ENCODE measurements at regions not wholly inside any gene's neighbourhood (a gene's known extent, or its start where the extent isn't known, plus 50 kb on each side); places are given as distances from the start of the nearest gene placed in this dataset.
"Not testable (repeated sequence)": the region's sequence is repeated elsewhere in the genome, so short reads cannot be mapped to it uniquely, and the experiment has no call there.

DNA sequence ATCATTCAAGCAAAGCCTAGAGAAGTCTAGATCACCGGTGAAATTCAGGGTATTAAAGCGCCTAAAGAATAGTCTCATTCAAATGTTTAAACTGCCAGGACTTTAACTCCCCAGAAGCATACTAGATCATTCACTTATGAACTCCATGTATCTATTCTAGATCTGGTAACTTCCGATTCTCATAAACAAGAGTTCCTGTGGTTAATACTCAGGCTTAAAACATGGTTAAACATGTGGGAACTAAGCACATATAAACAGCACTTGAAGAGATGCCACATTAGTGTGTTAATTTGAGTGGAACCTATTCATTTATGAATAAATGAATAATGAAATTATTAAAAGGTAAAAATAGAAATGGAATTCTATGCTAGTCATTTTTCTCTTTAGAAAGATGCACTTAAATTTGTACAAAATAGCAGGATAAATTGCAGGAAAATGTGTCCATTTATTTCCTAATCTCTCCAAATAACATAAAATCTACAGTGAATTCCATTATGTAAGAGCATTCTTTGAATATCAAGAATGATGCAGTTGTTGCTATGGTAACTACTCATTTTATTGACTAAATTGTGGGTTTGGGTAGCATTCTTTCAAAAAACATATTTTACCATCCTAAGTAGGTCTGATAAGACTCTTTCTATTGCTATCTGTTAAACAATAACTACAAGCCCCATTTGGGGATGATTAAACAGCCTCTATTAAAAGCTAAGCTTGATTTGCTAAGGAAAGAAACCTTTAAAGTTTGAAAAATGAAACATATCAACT lies 147.6 kb upstream of the TMEM168 start:
- 89 to 93% methylated on average over 2 of the region's 3 CpGs for WGBS, 2 experiments (ENCODE audit: insufficient coverage in 2 of 2)
- Histone ChIP-seq H3K4me1 (ENCODE audit: control insufficient read depth, insufficient read depth, low read length, poor library complexity, severe bottlenecking) (no peaks in the 10 kb centered on the region), H3K27ac (ENCODE audit: low read depth, low read length, severe bottlenecking) (no peak overlapping the region), H3K36me3 (ENCODE audit: control insufficient read depth, insufficient read depth, low read length) (no peaks in the 10 kb centered on the region), H3K4me3 (ENCODE audit: extremely low read depth, insufficient read depth, low read length, poor library complexity, severe bottlenecking) (peak overlapping the region; percentile 74), H3K9me3 (ENCODE audit: control insufficient read depth, low read length) (no peaks in the 10 kb centered on the region)

GRCh38 chr7:112933598-112933997 lies 143.4 kb upstream of the TMEM168 start:
- H3K36me3 ChIP-seq (ENCODE audit: control insufficient read depth, insufficient read depth, low read length): no peaks in the 10 kb centered on the region
- H3K4me1 ChIP-seq (ENCODE audit: control insufficient read depth, insufficient read depth, low read length, poor library complexity, severe bottlenecking): no peaks in the 10 kb centered on the region
- H3K27ac ChIP-seq (ENCODE audit: low read depth, low read length, severe bottlenecking): no peak overlapping the region
- whole genome bisulfite sequencing, 2 experiments (ENCODE audit: insufficient coverage in 2 of 2): 90% methylated on average over 2 of the region's 3 CpGs; no CpG with 5 or more reads in 1 of the 2 experiments
- H3K4me3 ChIP-seq (ENCODE audit: extremely low read depth, insufficient read depth, low read length, poor library complexity, severe bottlenecking): no peak overlapping the region
- H3K9me3 ChIP-seq (ENCODE audit: control insufficient read depth, low read length): no peaks in the 10 kb centered on the region

DNA sequence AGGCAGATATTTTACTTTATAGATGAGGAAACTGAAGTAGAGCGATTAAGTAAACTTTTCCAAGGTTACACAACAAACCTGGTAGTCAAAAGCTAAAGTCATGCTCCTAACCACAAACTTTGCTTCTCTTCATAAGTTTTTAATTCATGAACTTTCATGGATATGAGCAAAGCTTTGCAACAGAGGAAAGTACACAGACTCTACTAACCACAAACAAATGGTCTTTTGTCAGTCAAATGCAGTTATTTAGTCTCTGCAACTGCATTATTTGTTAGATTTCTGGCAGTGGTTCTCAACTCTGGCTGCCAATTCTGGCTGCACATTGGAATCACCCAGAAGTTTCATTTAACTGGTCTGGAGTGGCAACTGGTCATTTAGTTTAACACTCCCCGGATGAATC lies 140.6 kb upstream of the TMEM168 start:
- H3K27ac ChIP-seq (ENCODE audit: low read depth, low read length, severe bottlenecking): no peak overlapping the region
- H3K4me3 ChIP-seq (ENCODE audit: extremely low read depth, insufficient read depth, low read length, poor library complexity, severe bottlenecking): no peak overlapping the region
- no peaks in the 10 kb centered on the region for H3K9me3 ChIP-seq (ENCODE audit: control insufficient read depth, low read length)
- no peaks in the 10 kb centered on the region for H3K4me1 ChIP-seq (ENCODE audit: control insufficient read depth, insufficient read depth, low read length, poor library complexity, severe bottlenecking)
- H3K36me3 ChIP-seq (ENCODE audit: control insufficient read depth, insufficient read depth, low read length): no peaks in the 10 kb centered on the region
- 100% methylated on average over 1 of the region's 2 CpGs for WGBS, 2 experiments (ENCODE audit: insufficient coverage in 2 of 2)

- H3K27ac ChIP-seq (ENCODE audit: low read depth, low read length, severe bottlenecking): no peak overlapping the region
- H3K4me3 ChIP-seq (ENCODE audit: extremely low read depth, insufficient read depth, low read length, poor library complexity, severe bottlenecking): no peak overlapping the region
- no peaks in the 10 kb centered on the region for H3K9me3 ChIP-seq (ENCODE audit: control insufficient read depth, low read length)
- H3K4me1 ChIP-seq (ENCODE audit: control insufficient read depth, insufficient read depth, low read length, poor library complexity, severe bottlenecking): no peaks in the 10 kb centered on the region
- no peaks in the 10 kb centered on the region for H3K36me3 ChIP-seq (ENCODE audit: control insufficient read depth, insufficient read depth, low read length)
- 92 to 100% methylated on average over 1 to 2 of the region's 3 CpGs for WGBS, 2 experiments (ENCODE audit: insufficient coverage in 2 of 2)
Measured at GRCh38 chr7:112929421-112929820, 139.2 kb upstream of the TMEM168 start.

DNA sequence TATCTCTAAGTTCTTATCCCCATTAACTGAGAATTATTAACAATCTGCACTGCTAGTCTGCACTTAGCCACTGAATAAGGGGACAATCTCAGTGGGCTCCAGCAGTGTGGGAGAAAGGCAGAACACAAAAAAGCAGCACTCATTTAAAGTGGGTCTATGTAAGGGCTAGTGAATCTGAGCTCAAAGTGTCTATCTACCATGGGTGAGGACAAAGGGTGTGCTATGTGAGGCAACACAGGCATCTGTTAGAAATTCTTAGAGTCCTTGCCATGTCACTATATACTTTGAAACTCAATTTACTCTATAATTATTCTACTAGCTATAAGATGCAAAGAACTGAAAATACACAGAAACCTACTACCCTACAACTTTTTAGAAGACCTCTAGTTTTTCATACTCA lies 135.8 kb upstream of the TMEM168 start:
- H3K36me3 ChIP-seq (ENCODE audit: control insufficient read depth, insufficient read depth, low read length): no peaks in the 10 kb centered on the region
- no peaks in the 10 kb centered on the region for H3K4me1 ChIP-seq (ENCODE audit: control insufficient read depth, insufficient read depth, low read length, poor library complexity, severe bottlenecking)

DNA sequence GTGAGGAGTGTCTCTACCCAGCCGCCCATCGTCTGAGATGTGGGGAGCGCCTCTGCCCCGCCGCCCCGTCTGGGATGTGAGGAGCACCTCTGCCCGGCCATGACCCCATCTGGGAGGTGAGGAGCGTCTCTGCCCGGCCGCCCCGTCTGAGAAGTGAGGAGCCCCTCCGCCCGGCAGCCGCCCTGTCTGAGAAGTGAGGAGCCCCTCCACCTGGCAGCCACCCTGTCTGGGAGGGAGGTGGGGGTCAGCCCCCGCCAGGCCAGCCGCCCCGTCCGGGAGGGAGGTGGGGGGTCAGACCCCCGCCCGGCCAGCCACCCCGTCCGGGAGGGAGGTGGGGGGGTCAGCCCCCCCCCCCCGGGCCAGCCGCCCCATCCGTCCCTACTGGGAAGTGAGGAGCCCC lies 132.4 kb upstream of the TMEM168 start:
- H3K36me3 ChIP-seq (ENCODE audit: control insufficient read depth, insufficient read depth, low read length); H3K4me1 ChIP-seq (ENCODE audit: control insufficient read depth, insufficient read depth, low read length, poor library complexity, severe bottlenecking); H3K9me3 ChIP-seq (ENCODE audit: control insufficient read depth, low read length); H3K4me3 ChIP-seq (ENCODE audit: extremely low read depth, insufficient read depth, low read length, poor library complexity, severe bottlenecking); H3K27ac ChIP-seq (ENCODE audit: low read depth, low read length, severe bottlenecking): not testable (repeated sequence)
- 93% methylated on average over 7 of the region's 25 CpGs; no CpG with 5 or more reads in 1 of the 2 experiments for WGBS, 2 experiments (ENCODE audit: insufficient coverage in 2 of 2)

More for the DNA sequence above, 135.8 kb upstream of the TMEM168 start:
- Histone ChIP-seq H3K9me3 (ENCODE audit: control insufficient read depth, low read length) (no peaks in the 10 kb centered on the region), H3K4me3 (ENCODE audit: extremely low read depth, insufficient read depth, low read length, poor library complexity, severe bottlenecking) (no peak overlapping the region), H3K27ac (ENCODE audit: low read depth, low read length, severe bottlenecking) (no peak overlapping the region)

GRCh38 chr7:112916431-112916830 lies 126.2 kb upstream of the TMEM168 start:
- H3K4me3 ChIP-seq (ENCODE audit: extremely low read depth, insufficient read depth, low read length, poor library complexity, severe bottlenecking); H3K4me1 ChIP-seq (ENCODE audit: control insufficient read depth, insufficient read depth, low read length, poor library complexity, severe bottlenecking); H3K36me3 ChIP-seq (ENCODE audit: control insufficient read depth, insufficient read depth, low read length); H3K9me3 ChIP-seq (ENCODE audit: control insufficient read depth, low read length); H3K27ac ChIP-seq (ENCODE audit: low read depth, low read length, severe bottlenecking): not testable (repeated sequence)
- WGBS, 2 experiments (ENCODE audit: insufficient coverage in 2 of 2): 92 to 96% methylated on average over 7 to 10 of the region's 18 CpGs

GRCh38 chr7:112908086-112908485 lies 117.9 kb upstream of the TMEM168 start:
- H3K4me1 ChIP-seq (ENCODE audit: control insufficient read depth, insufficient read depth, low read length, poor library complexity, severe bottlenecking): no peaks in the 10 kb centered on the region
- 20 to 54% methylated on average over 1 to 2 of the region's 2 CpGs for WGBS, 2 experiments (ENCODE audit: insufficient coverage in 2 of 2)
- no peak overlapping the region for H3K27ac ChIP-seq (ENCODE audit: low read depth, low read length, severe bottlenecking)
- H3K4me3 ChIP-seq (ENCODE audit: extremely low read depth, insufficient read depth, low read length, poor library complexity, severe bottlenecking): no peak overlapping the region
- H3K9me3 ChIP-seq (ENCODE audit: control insufficient read depth, low read length): no peaks in the 10 kb centered on the region
- H3K36me3 ChIP-seq (ENCODE audit: control insufficient read depth, insufficient read depth, low read length): no peaks in the 10 kb centered on the region

GRCh38 chr7:112907658-112908057 lies 117.5 kb upstream of the TMEM168 start:
- no CpG with 5 or more reads among the region's 1 CpG for WGBS, 2 experiments (ENCODE audit: insufficient coverage in 2 of 2)
- no peaks in the 10 kb centered on the region for H3K4me1 ChIP-seq (ENCODE audit: control insufficient read depth, insufficient read depth, low read length, poor library complexity, severe bottlenecking)
- no peak overlapping the region for H3K4me3 ChIP-seq (ENCODE audit: extremely low read depth, insufficient read depth, low read length, poor library complexity, severe bottlenecking)
- no peaks in the 10 kb centered on the region for H3K36me3 ChIP-seq (ENCODE audit: control insufficient read depth, insufficient read depth, low read length)
- H3K9me3 ChIP-seq (ENCODE audit: control insufficient read depth, low read length): no peaks in the 10 kb centered on the region
- no peak overlapping the region for H3K27ac ChIP-seq (ENCODE audit: low read depth, low read length, severe bottlenecking)

DNA sequence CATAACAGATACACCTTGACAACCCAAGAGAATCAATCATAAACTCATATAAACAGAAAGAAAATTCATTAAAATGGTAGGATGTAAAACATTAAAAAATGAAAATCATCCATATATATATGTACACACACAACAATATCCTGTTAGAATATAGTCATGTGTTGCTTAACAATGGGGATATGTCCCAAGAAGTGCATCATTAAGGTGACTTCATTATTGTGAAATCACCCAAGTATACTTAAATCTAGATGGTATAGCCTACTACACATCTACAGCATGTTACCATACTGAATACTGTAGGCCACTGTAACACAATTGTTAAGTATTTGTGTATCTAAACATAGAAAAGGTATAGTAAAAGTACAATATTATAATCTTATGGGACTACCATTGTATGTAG lies 115.8 kb upstream of the TMEM168 start:
- Histone ChIP-seq H3K9me3 (ENCODE audit: control insufficient read depth, low read length) (no peaks in the 10 kb centered on the region), H3K36me3 (ENCODE audit: control insufficient read depth, insufficient read depth, low read length) (peaks cover 4% of the 10 kb centered on the region), H3K4me3 (ENCODE audit: extremely low read depth, insufficient read depth, low read length, poor library complexity, severe bottlenecking) (no peak overlapping the region), H3K27ac (ENCODE audit: low read depth, low read length, severe bottlenecking) (no peak overlapping the region), H3K4me1 (ENCODE audit: control insufficient read depth, insufficient read depth, low read length, poor library complexity, severe bottlenecking) (no peaks in the 10 kb centered on the region)

DNA sequence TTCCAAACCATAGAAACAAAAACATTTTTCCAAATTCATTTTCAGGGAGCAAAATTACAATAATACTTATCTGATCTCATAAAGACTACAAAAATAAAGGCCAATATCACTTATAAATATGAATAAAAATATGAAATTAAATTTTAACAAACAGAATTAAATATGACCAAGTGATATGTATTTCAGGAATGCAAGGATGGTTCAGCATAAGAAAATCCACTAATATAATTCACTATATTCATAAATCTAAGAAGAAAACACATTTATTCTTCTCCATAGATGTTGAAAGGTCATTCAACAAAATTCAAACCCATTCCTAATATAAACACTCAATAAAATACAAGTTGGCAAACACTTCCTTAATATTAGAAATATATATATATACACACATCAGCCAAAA lies 115.2 kb upstream of the TMEM168 start:
- Histone ChIP-seq H3K27ac (ENCODE audit: low read depth, low read length, severe bottlenecking) (no peak overlapping the region), H3K36me3 (ENCODE audit: control insufficient read depth, insufficient read depth, low read length) (peaks cover 4% of the 10 kb centered on the region), H3K9me3 (ENCODE audit: control insufficient read depth, low read length) (no peaks in the 10 kb centered on the region), H3K4me1 (ENCODE audit: control insufficient read depth, insufficient read depth, low read length, poor library complexity, severe bottlenecking) (no peaks in the 10 kb centered on the region), H3K4me3 (ENCODE audit: extremely low read depth, insufficient read depth, low read length, poor library complexity, severe bottlenecking) (no peak overlapping the region)
